ENCODE measurements at regions not wholly inside any gene's neighbourhood (a gene's known extent, or its start where the extent isn't known, plus 50 kb on each side); places are given as distances from the start of the nearest gene placed in this dataset.

DNA sequence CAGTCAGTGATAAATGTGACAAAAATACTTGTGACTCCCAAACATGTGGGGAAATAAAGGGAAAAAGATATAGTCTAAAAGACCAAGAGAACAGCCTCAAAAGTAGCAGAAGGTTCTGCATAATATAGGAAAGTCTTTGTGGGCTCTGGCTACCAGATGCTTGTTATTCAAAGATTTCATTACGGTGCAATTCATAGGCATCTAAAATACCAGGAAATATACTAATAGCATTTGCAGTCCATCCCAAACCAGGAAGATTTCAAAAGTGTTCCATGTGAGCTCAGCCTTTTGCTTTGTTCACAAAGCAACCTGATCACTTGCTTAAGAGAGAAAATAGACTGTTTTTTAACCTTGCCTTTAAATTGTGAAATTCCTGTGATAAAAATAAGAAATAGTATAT, 506.7 kb upstream of the MARCKS start:
- Histone ChIP-seq H3K4me3 (ENCODE audit: low read length) (no peak overlapping the region), H3K4me1 (ENCODE audit: insufficient read depth, low read length) (no peaks in the 10 kb centered on the region)

DNA sequence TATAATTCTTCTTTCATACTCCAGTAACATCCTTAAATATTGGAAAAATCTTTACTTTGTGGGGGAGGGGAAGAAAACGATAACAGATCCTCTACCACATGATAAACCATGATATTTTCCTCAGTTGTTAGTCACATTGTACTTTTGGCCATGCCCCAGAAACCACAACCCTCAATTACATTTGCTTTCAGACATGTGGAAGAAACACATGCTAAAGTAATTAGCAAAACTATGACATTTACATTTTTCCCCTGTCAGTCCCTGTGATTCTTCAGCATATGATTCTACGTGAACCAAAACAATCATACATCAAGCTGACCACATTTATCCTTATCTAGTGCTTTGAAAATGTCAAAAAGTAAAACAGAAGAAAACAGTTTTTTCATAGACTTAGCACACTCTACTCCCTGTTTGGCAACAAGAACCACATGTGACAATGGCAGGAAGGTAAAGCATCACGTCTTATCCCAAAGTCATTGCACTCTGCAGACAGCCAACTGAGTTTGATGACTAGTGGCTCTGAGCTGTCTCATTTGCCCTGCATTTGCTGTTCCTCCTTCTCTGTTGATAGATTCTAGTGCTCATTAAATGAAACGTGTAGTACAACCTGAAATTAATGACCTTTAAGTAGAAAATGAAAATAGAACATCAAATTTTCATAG, 505.8 kb upstream of the MARCKS start:
- H3K27me3 ChIP-seq (ENCODE audit: insufficient read depth, low read length), result no peaks in the 10 kb centered on the region
- H3K4me3 ChIP-seq (ENCODE audit: low read length), result no peak overlapping the region
- no peaks in the 10 kb centered on the region for H3K9me3 ChIP-seq (ENCODE audit: low read depth, low read length)
- H3K4me1 ChIP-seq (ENCODE audit: insufficient read depth, low read length), result no peaks in the 10 kb centered on the region

More for the DNA sequence above, 506.7 kb upstream of the MARCKS start:
- no peaks in the 10 kb centered on the region for H3K27me3 ChIP-seq (ENCODE audit: insufficient read depth, low read length)
- no peaks in the 10 kb centered on the region for H3K9me3 ChIP-seq (ENCODE audit: low read depth, low read length)

DNA sequence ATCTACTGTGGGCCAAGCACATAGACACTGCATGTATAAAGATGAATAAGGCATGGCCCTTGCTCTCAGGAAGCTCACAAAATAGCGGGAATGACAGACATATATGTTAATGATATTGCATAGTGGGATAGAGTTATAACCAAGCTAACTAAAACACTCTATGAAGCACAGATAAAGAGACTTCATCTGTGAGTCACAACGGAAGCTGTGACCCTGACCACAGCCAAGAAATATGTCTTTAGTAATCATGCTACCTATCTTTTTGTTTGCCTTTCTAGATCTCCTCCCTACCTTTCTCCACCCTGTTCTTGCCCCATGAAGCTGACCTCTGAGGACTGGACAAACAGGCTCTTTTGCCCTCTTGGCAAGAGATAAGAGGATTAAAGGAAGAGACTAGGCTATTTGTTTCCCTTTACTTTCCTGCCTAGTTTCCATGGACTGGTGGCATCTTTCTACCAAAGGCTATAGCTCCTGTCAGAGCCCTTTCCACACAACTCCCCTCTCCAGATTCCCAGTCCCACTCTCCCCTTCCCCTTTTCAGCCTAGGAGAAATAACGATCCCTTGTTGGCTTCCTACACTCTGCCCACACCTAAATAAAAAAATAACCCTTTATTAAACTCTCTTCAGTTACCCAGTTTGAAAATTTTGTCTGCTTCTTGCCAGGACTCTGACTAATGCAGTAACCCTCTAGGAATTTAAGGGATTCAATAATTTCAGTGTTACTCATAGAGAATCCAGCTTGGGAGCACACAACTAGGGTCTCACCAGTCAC, 504.9 kb upstream of the MARCKS start:
- Histone ChIP-seq H3K4me3 (ENCODE audit: low read length) (no peak overlapping the region), H3K4me1 (ENCODE audit: insufficient read depth, low read length) (no peaks in the 10 kb centered on the region), H3K9me3 (ENCODE audit: low read depth, low read length) (no peaks in the 10 kb centered on the region), H3K27me3 (ENCODE audit: insufficient read depth, low read length) (no peaks in the 10 kb centered on the region)

DNA sequence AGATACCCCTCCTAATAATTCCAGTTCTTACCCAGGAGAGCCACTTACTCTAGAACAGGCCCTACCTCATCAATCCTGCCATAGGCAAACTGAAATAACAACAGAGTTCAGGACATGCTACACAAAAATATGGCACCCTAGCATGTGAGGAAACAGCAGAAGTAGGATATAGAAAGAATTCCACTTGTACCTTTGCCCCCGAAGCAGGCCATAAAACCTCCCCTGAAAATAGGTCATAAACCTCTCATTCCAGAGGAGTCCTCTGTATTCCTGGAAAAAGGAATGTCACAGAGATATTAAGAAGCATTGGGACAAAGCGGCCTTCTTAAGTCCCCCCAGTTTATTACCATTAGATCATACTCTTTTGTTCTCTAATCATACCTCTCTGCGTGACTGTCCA, 504.3 kb upstream of the MARCKS start:
- Histone ChIP-seq H3K4me1 (ENCODE audit: insufficient read depth, low read length) (no peaks in the 10 kb centered on the region), H3K27me3 (ENCODE audit: insufficient read depth, low read length) (no peaks in the 10 kb centered on the region), H3K9me3 (ENCODE audit: low read depth, low read length) (no peaks in the 10 kb centered on the region), H3K4me3 (ENCODE audit: low read length) (no peak overlapping the region)

DNA sequence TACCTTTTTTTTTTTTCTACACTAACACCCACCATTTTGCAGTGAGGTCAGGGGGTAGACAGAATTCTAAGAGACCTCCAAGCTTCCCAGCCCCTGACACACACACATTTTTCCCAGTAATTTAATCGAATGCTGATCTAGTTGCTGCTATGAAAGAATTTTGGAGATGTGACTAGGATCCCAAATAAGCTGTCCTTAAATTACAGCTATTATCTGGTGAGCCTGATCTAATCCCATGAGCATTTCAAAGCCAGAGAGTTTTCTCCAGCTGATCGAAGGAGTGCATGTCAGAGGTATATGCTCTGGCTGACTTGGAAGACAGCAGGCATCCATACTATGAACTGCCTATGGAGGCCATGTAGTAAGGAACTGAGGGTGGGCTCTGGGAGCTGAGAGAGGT, 503.8 kb upstream of the MARCKS start:
- H3K9me3 ChIP-seq (ENCODE audit: low read depth, low read length), result no peaks in the 10 kb centered on the region
- no peaks in the 10 kb centered on the region for H3K27me3 ChIP-seq (ENCODE audit: insufficient read depth, low read length)
- no peaks in the 10 kb centered on the region for H3K4me1 ChIP-seq (ENCODE audit: insufficient read depth, low read length)
- H3K4me3 ChIP-seq (ENCODE audit: low read length), result no peak overlapping the region

DNA sequence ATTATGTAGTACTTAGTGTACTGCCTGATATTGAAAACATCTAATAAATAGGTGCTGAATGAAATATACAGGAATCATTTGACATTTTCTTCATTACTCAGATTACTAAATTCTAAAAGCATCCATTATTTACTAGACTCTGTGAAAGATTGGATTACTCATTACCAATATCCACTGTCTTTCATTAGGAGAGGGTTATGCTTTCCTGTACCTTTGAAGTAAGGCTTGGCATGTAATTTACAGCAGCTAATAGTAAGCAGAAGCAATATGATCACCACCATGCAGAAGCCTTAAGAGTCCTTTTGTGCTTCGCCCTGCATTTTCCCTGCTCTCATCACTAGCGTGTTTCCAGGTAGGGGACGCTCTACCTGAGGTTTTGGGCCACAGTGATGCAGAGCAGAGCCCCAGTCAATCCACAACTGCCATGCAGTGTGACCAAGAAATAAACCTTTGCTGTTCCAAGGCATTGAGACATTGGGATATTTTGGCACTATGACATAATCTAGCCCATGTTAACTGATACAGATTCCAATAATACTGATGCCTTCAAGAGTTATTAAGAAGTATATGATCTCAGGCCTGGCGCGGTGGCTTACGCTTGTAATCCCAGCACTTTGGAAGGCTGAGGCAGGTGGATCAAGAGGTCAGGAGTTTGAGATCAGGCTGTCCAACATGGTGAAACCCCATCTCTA, 502.8 kb upstream of the MARCKS start:
- Histone ChIP-seq H3K9me3 (ENCODE audit: low read depth, low read length) (no peaks in the 10 kb centered on the region), H3K4me3 (ENCODE audit: low read length) (no peak overlapping the region), H3K4me1 (ENCODE audit: insufficient read depth, low read length) (no peaks in the 10 kb centered on the region), H3K27me3 (ENCODE audit: insufficient read depth, low read length) (no peaks in the 10 kb centered on the region)

DNA sequence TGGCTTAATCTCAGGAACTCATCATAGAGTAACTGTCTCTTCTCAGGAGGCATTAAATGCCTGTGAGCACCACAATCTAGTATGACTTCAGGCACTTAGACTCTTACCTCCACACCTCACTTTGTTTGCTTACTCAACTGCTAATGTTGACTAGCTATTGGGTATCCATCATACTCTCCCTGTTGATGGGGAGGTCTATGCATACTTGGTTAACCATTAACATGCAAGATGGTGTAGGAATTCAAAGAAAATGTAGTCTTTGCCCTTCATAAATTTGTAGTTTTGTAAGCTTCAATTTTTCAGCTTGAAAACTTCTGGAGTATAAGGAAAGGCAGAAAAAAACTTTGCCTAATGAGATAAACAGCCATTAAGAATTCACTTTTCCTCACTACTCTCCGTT, 501.0 kb upstream of the MARCKS start:
- H3K27me3 ChIP-seq (ENCODE audit: insufficient read depth, low read length), result no peaks in the 10 kb centered on the region
- H3K4me1 ChIP-seq (ENCODE audit: insufficient read depth, low read length), result no peaks in the 10 kb centered on the region
- no peaks in the 10 kb centered on the region for H3K9me3 ChIP-seq (ENCODE audit: low read depth, low read length)
- H3K4me3 ChIP-seq (ENCODE audit: low read length), result no peak overlapping the region

DNA sequence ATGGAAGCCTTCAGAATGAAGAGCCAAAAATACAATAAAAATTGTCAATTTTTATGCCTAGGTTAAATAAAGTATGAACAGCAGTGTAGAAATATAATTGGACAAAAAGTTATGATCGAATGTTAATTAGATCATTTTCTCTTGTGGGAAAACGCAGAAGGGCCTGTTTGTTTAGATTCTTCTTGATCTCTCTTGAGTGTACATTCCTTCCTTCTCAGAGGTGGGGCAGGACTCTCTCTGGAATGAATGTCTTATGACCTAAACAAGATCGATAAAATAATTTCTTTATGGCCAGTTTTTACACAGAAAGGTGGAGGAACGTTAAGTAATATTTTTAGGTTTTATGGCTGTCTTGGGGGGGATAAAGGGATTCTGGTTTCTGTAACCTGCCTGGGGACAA, 500.1 kb upstream of the MARCKS start:
- no peaks in the 10 kb centered on the region for H3K4me1 ChIP-seq (ENCODE audit: insufficient read depth, low read length)
- H3K4me3 ChIP-seq (ENCODE audit: low read length), result no peak overlapping the region
- H3K9me3 ChIP-seq (ENCODE audit: low read depth, low read length), result no peaks in the 10 kb centered on the region
- H3K27me3 ChIP-seq (ENCODE audit: insufficient read depth, low read length), result no peaks in the 10 kb centered on the region

DNA sequence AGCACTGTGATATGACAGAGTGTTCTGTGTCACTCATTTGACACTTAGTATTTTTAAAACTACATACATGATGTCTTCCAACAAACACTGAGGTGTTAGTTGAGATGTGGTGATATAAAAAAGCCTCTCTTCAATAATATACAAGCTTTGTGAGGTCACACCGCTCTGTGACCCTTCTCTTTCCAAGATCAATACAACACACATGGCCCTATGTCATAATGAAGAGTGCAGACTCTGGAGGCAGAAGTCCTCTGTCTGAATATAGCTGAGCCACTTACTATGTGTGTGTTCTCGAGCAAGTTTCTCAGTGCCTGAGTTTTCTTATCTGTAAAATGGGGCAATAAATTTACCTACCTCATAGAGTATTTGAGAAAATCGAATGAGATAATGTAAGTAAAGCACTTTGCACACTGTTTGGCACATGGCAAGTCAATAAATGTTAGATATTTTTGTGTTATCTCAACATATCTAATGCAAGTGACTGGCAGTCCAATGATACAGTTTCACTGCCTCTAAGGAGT, 499.0 kb upstream of the MARCKS start:
- Histone ChIP-seq H3K27me3 (ENCODE audit: insufficient read depth, low read length) (no peaks in the 10 kb centered on the region), H3K4me1 (ENCODE audit: insufficient read depth, low read length) (no peaks in the 10 kb centered on the region), H3K4me3 (ENCODE audit: low read length) (no peak overlapping the region), H3K9me3 (ENCODE audit: low read depth, low read length) (no peaks in the 10 kb centered on the region)

DNA sequence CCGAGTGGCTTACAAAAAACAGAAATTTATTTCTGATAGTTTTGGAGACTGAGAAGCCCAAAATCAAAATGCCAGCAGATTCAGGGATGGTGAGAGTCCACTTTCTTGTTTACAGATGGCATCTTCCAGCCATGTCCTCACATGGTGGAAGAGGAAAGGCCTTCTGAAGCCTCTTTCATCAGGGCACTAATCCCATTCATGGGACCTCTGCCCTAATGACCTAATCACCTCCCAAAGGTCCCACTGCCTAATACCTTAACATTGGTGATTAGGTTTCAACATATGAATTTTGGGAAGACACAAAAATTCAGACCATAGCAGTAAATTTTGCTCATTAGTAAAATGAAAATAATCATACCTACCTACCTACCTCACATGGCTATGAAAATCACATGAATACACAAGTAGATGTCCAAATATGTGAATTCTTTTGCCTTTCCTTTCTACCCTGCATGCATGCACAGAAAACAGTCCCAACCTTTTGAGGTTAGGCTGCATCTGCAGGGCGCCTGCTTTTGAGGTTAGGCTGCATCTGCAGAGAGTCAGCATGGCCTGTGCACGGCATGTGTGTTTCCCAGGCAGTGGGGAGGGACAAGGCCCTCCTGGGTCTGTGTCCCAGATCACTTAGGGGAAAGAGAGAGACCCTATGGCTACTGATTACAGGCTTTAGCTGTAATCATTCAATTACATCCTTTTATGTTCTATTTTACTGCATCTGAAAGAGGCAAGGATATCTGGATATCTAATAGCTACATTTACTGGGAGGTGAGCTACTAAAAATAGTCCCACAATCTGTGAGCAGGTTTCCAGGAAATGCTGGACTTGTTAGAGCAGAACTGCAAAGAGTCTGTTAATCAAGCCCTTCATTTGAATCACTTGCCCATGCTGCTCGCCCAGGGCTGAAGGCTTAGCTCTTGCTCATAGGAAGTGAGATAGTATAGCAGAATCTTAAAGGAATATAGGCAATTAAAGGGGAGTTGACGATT, 497.7 kb upstream of the MARCKS start:
- no peaks in the 10 kb centered on the region for H3K4me1 ChIP-seq (ENCODE audit: insufficient read depth, low read length)
- no peaks in the 10 kb centered on the region for H3K9me3 ChIP-seq (ENCODE audit: low read depth, low read length)
- H3K27me3 ChIP-seq (ENCODE audit: insufficient read depth, low read length), result no peaks in the 10 kb centered on the region
- H3K4me3 ChIP-seq (ENCODE audit: low read length), result no peak overlapping the region

DNA sequence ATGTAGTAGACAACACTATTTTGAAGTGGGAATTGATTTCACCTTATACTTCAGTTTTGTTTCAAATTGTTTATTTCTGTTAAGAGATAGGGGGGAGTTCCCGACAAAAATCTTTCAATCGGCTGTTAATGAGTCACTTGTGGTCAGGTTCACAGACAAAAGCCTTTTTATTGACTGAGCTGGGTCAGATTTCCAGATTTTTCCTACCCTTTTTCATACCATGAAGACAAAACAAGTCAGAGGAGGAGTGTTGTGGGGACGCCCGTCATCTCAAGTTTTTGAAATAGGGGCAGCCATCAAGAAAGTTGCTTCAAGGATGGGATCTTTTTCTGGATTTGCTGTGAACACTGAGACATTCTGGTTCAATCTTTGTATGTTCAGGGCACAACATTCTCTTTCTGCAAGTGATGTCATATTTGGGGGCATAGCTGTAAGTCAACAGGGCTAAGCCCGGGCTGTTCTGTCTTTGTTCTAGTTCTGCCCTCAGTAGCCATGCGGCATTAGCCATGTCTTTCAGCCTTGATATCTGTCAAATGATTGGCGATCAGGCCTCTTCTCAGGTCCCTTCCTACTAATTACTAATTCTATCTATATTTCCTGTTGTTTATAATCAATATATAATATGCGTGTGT, 496.0 kb upstream of the MARCKS start:
- Histone ChIP-seq H3K9me3 (ENCODE audit: low read depth, low read length) (no peaks in the 10 kb centered on the region), H3K4me1 (ENCODE audit: insufficient read depth, low read length) (no peaks in the 10 kb centered on the region), H3K4me3 (ENCODE audit: low read length) (no peak overlapping the region), H3K27me3 (ENCODE audit: insufficient read depth, low read length) (no peaks in the 10 kb centered on the region)

DNA sequence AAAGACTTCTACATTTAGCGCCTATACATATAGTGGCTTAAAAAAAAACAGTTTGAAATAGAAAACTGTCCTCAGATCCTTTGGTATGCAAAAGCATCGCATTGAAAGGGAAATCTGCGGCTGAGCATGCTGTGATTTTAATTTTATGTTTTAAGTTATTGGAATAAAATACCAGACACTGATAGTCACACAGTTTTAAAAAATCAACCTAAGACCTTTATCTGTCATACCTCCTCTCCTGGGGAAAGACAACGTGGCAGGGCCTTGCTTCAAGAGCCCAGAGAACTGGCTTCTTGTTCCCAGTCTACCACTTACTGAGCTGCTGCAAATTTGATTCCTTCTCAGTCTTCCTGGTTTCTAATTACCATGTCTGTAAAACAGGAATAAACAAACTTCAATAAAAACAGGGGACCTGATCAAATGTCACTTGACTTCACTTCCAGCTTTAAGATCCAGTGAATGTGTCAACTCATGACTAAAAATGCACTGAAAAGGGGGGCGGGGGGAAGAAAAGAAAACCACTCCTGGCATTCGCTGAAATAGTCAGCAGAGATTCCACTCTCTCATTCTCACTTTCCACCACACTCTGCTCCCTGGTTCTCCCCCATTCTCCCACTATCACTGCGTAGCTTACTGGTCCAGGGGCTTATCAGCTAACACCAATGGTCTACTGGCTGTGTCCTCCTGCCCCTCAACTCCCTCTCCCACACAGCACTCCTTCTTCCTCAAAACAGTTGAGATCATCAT, 494.7 kb upstream of the MARCKS start:
- no peaks in the 10 kb centered on the region for H3K4me1 ChIP-seq (ENCODE audit: insufficient read depth, low read length)
- H3K27me3 ChIP-seq (ENCODE audit: insufficient read depth, low read length), result no peaks in the 10 kb centered on the region
- H3K9me3 ChIP-seq (ENCODE audit: low read depth, low read length), result no peaks in the 10 kb centered on the region
- H3K4me3 ChIP-seq (ENCODE audit: low read length), result no peak overlapping the region

DNA sequence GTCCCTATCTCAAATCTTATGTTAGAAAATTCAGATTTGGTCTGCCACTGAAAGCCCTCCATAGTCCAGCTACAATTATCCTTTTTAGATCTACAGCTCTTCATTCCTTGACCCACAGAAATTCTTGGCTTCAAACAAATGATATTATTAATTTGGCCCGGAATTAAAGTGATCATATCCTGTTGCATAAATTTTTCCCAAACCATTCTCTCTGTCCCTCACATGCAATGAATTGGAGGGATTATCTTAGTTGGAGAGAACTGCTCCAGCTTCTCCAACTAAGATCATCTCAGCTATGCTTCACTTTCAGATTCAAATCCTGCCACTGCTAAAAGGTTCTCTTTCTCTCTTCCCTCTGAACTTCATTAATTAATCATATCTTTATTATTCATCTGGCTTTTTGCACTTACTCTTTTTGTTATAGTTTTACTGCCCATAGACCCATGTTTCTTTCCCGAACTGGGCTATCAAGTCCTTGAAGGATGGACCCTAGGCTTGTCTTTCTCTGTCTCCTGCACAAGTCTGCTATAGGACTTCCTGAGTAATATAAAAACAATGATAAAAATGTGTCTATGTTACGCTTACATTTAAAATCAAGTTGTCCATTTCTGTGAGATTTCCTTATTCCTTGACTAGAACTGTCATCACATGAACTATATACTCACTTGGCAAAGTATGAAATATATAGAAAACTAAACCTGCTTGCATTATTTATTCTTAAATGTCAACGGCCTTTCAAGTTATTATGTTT, 493.9 kb upstream of the MARCKS start:
- H3K27me3 ChIP-seq (ENCODE audit: insufficient read depth, low read length), result no peaks in the 10 kb centered on the region
- H3K4me3 ChIP-seq (ENCODE audit: low read length), result no peak overlapping the region
- H3K9me3 ChIP-seq (ENCODE audit: low read depth, low read length), result no peaks in the 10 kb centered on the region
- no peaks in the 10 kb centered on the region for H3K4me1 ChIP-seq (ENCODE audit: insufficient read depth, low read length)
